HG03432 (cell line): ENCODE measurements at regions not wholly inside any gene's neighbourhood (a gene's known extent, or its start where the extent isn't known, plus 50 kb on each side); places are given as distances from the start of the nearest gene placed in this dataset.

Source experiments
- ATAC-seq: cut with Tn5 transposase; IDR thresholded peaks from one replicate; pipeline ENCODE4 v1.9.1; 2021; ENCODE audit warnings: mild to moderate bottlenecking, moderate library complexity; ENCODE audit not compliant: unreplicated experiment

GRCh38 chr9:99735041-99735440, 86.6 kb upstream of the NR4A3 start:
- no peak for ATAC-seq

GRCh38 chr9:99736291-99736690, 85.4 kb upstream of the NR4A3 start:
- ATAC-seq, result no peak

- ATAC-seq, result no peak
Measured at GRCh38 chr9:99737649-99738048, 84.0 kb upstream of the NR4A3 start.

GRCh38 chr9:99743006-99743405, 78.7 kb upstream of the NR4A3 start:
- ATAC-seq, result no peak

GRCh38 chr9:99743455-99743854, 78.2 kb upstream of the NR4A3 start:
- ATAC-seq, result no peak

- ATAC-seq, result no peak
Measured at GRCh38 chr9:99744132-99744531, 77.6 kb upstream of the NR4A3 start.

GRCh38 chr9:99745085-99745484, 76.6 kb upstream of the NR4A3 start:
- ATAC-seq, result no peak

- no peak for ATAC-seq
Measured at GRCh38 chr9:99746406-99746805, 75.3 kb upstream of the NR4A3 start.

- ATAC-seq, result no peak
Measured at GRCh38 chr9:99748266-99748665, 73.4 kb upstream of the NR4A3 start.

- no peak for ATAC-seq
Measured at GRCh38 chr9:99748676-99749075, 73.0 kb upstream of the NR4A3 start.

GRCh38 chr9:99749641-99750040, 72.0 kb upstream of the NR4A3 start:
- no peak for ATAC-seq

GRCh38 chr9:99750526-99750925, 71.2 kb upstream of the NR4A3 start:
- no peak for ATAC-seq

GRCh38 chr9:99752417-99753109, 69.1 kb upstream of the NR4A3 start:
- no peak for ATAC-seq

GRCh38 chr9:99753436-99753835, 68.2 kb upstream of the NR4A3 start:
- no peak for ATAC-seq

- no peak for ATAC-seq
Measured at GRCh38 chr9:99760421-99760820, 61.3 kb upstream of the NR4A3 start.

- peak; percentile 99 for ATAC-seq
Measured at GRCh38 chr9:99762470-99762869, 59.2 kb upstream of the NR4A3 start.
